ACC112 (cell line): ENCODE measurements at regions not wholly inside any gene's neighbourhood (a gene's known extent, or its start where the extent isn't known, plus 50 kb on each side); places are given as distances from the start of the nearest gene placed in this dataset.

ENCODE experiments used
- H2AFZ ChIP-seq: fragments of 200-600 bp; sonication (generic); one replicate; pipeline ENCODE4 v1.6.0; 2017; ENCODE audit warnings: antibody characterized with exemption, low read length; ENCODE audit not compliant: unreplicated experiment
- H3K27ac ChIP-seq: fragments of 200-600 bp; sonication (generic); 2 replicates; pipeline ENCODE4 v1.5.1; 2014; ENCODE audit warnings: low read depth, mild to moderate bottlenecking, antibody characterized with exemption, low read length, moderate library complexity
- H3K27me3 ChIP-seq: fragments of 200-600 bp; sonication (generic); 2 replicates; pipeline ENCODE4 v1.6.1; 2014; ENCODE audit warnings: mild to moderate bottlenecking, antibody characterized with exemption, low read length, moderate library complexity, mixed read lengths; ENCODE audit not compliant: insufficient read depth
- H3K36me3 ChIP-seq: fragments of 200-600 bp; sonication (generic); 2 replicates; pipeline ENCODE4 v1.6.1; 2016; ENCODE audit warnings: mild to moderate bottlenecking, antibody characterized with exemption, low read length, moderate library complexity, mixed read lengths; ENCODE audit not compliant: insufficient read depth
- H3K4me1 ChIP-seq: fragments of 200-600 bp; sonication (generic); one replicate; pipeline ENCODE4 v1.6.1; 2016; ENCODE audit warnings: low read length, mixed read lengths; ENCODE audit not compliant: insufficient read depth, unreplicated experiment, control insufficient read depth
- H3K4me3 ChIP-seq: fragments of 200-600 bp; sonication (generic); 2 replicates; pipeline ENCODE4 v1.5.1; 2014; ENCODE audit warnings: mild to moderate bottlenecking, low read depth, low read length
- H3K79me2 ChIP-seq: fragments of 200-600 bp; sonication (generic); one replicate; pipeline ENCODE4 v1.6.0; 2016; ENCODE audit warnings: low read length; ENCODE audit not compliant: control insufficient read depth, unreplicated experiment, insufficient read depth

- Histone ChIP-seq H3K27me3 (peaks cover 4% of the 10 kb centered on the region), H3K79me2 (no peaks in the 10 kb centered on the region), H3K4me3 (no peak overlapping the region), H3K4me1 (no peaks in the 10 kb centered on the region), H3K36me3 (no peaks in the 10 kb centered on the region), H2AFZ (no peak overlapping the region), H3K27ac (no peak overlapping the region)
Observed at GRCh38 chr12:67489007-67489406, 159.5 kb upstream of the DYRK2 start.

- H3K27me3 ChIP-seq: peaks cover 20% of the 10 kb centered on the region
- H3K4me3 ChIP-seq: no peak overlapping the region
- no peaks in the 10 kb centered on the region for H3K79me2 ChIP-seq
- H2AFZ ChIP-seq: no peak overlapping the region
- no peak overlapping the region for H3K27ac ChIP-seq
- H3K4me1 ChIP-seq: no peaks in the 10 kb centered on the region
- no peaks in the 10 kb centered on the region for H3K36me3 ChIP-seq
Observed at GRCh38 chr12:67496581-67496980, 152.0 kb upstream of the DYRK2 start.

GRCh38 chr12:67498991-67499390, 149.6 kb upstream of the DYRK2 start:
- Histone ChIP-seq H3K4me3 (no peak overlapping the region), H3K4me1 (no peaks in the 10 kb centered on the region), H3K36me3 (no peaks in the 10 kb centered on the region), H3K27ac (no peak overlapping the region), H3K79me2 (no peaks in the 10 kb centered on the region), H3K27me3 (peaks cover 22% of the 10 kb centered on the region), H2AFZ (no peak overlapping the region)

GRCh38 chr12:67501362-67501761, 147.2 kb upstream of the DYRK2 start:
- Histone ChIP-seq H3K4me1 (no peaks in the 10 kb centered on the region), H3K27ac (no peak overlapping the region)

GRCh38 chr12:67504026-67504425, 144.5 kb upstream of the DYRK2 start:
- Histone ChIP-seq H2AFZ (no peak overlapping the region), H3K79me2 (no peaks in the 10 kb centered on the region), H3K27me3 (peaks cover 5% of the 10 kb centered on the region; the same call in 1 of the 2 replicates), H3K4me1 (no peaks in the 10 kb centered on the region), H3K27ac (no peak overlapping the region), H3K4me3 (no peak overlapping the region), H3K36me3 (no peaks in the 10 kb centered on the region)

More at GRCh38 chr12:67501362-67501761, 147.2 kb upstream of the DYRK2 start:
- no peaks in the 10 kb centered on the region for H3K36me3 ChIP-seq
- no peak overlapping the region for H3K4me3 ChIP-seq
- H3K79me2 ChIP-seq: no peaks in the 10 kb centered on the region
- H2AFZ ChIP-seq: no peak overlapping the region
- peaks cover 16% of the 10 kb centered on the region for H3K27me3 ChIP-seq

- no peak overlapping the region for H3K27ac ChIP-seq
Observed at GRCh38 chr12:67506739-67507138, 141.8 kb upstream of the DYRK2 start.

GRCh38 chr12:67508830-67509229, 139.7 kb upstream of the DYRK2 start:
- H3K79me2 ChIP-seq: no peaks in the 10 kb centered on the region
- H3K4me1 ChIP-seq: peaks cover 3% of the 10 kb centered on the region
- peaks cover 20% of the 10 kb centered on the region for H3K27me3 ChIP-seq
- H3K27ac ChIP-seq: no peak overlapping the region
- H3K36me3 ChIP-seq: no peaks in the 10 kb centered on the region
- no peak overlapping the region for H2AFZ ChIP-seq
- H3K4me3 ChIP-seq: no peak overlapping the region

More at GRCh38 chr12:67506739-67507138, 141.8 kb upstream of the DYRK2 start:
- Histone ChIP-seq H3K36me3 (no peaks in the 10 kb centered on the region), H3K79me2 (no peaks in the 10 kb centered on the region), H3K27me3 (peaks cover 14% of the 10 kb centered on the region), H2AFZ (no peak overlapping the region), H3K4me1 (no peaks in the 10 kb centered on the region), H3K4me3 (no peak overlapping the region)

GRCh38 chr12:67509666-67510386, 138.7 kb upstream of the DYRK2 start:
- Histone ChIP-seq H3K4me1 (peaks cover 3% of the 10 kb centered on the region), H3K4me3 (no peak overlapping the region), H3K27ac (no peak overlapping the region), H3K79me2 (no peaks in the 10 kb centered on the region), H3K27me3 (peaks cover 20% of the 10 kb centered on the region), H2AFZ (no peak overlapping the region), H3K36me3 (no peaks in the 10 kb centered on the region)

GRCh38 chr12:67512061-67512460, 136.5 kb upstream of the DYRK2 start:
- no peaks in the 10 kb centered on the region for H3K36me3 ChIP-seq
- peaks cover 20% of the 10 kb centered on the region for H3K27me3 ChIP-seq

GRCh38 chr12:67514502-67514901, 134.0 kb upstream of the DYRK2 start:
- Histone ChIP-seq H2AFZ (no peak overlapping the region), H3K27me3 (peaks cover 20% of the 10 kb centered on the region), H3K79me2 (no peaks in the 10 kb centered on the region), H3K27ac (no peak overlapping the region), H3K4me1 (peaks cover 6% of the 10 kb centered on the region), H3K4me3 (no peak overlapping the region), H3K36me3 (no peaks in the 10 kb centered on the region)

More at GRCh38 chr12:67512061-67512460, 136.5 kb upstream of the DYRK2 start:
- no peaks in the 10 kb centered on the region for H3K79me2 ChIP-seq
- H3K4me3 ChIP-seq: no peak overlapping the region
- H3K4me1 ChIP-seq: peaks cover 3% of the 10 kb centered on the region
- no peak overlapping the region for H2AFZ ChIP-seq
- no peak overlapping the region for H3K27ac ChIP-seq

GRCh38 chr12:67515679-67516340, 132.7 kb upstream of the DYRK2 start:
- H3K4me1 ChIP-seq: peaks cover 6% of the 10 kb centered on the region
- no peak overlapping the region for H3K27ac ChIP-seq
- no peaks in the 10 kb centered on the region for H3K79me2 ChIP-seq
- no peaks in the 10 kb centered on the region for H3K36me3 ChIP-seq
- H2AFZ ChIP-seq: no peak overlapping the region
- H3K4me3 ChIP-seq: no peak overlapping the region
- peaks cover 18% of the 10 kb centered on the region for H3K27me3 ChIP-seq
